ENCODE measurements at regions not wholly inside any gene's neighbourhood (a gene's known extent, or its start where the extent isn't known, plus 50 kb on each side); places are given as distances from the start of the nearest gene placed in this dataset.

GRCh38 chr5:21063146-21063545, 1075.1 kb upstream of the CDH18 start:
- TF ChIP-seq POLR2AphosphoS5 (IDR thresholded peaks at IDR 0.05; ENCODE audit: insufficient read depth, low read depth, low read length) (no peak), CTCF (IDR thresholded peaks at IDR 0.05; ENCODE audit: extremely low read depth in 1 of 2, insufficient read depth in 1 of 2, low read depth in 1 of 2, low read length in 2 of 2) (no peak), POLR2A (IDR thresholded peaks at IDR 0.05; ENCODE audit: low read depth, low read length) (no peak), JUN (IDR thresholded peaks at IDR 0.05; ENCODE audit: borderline replicate concordance, insufficient read depth, insufficient read length, low read depth) (no peak), GATA2 (IDR thresholded peaks at IDR 0.05; ENCODE audit: insufficient read depth, insufficient read length, low read depth, low read length) (no peak), EZH2 (IDR thresholded peaks at IDR 0.05; ENCODE audit: borderline replicate concordance, low read depth, low read length, severe bottlenecking) (no peak), MYC (IDR thresholded peaks at IDR 0.05; ENCODE audit: low read depth, low read length) (no peak), MAX (IDR thresholded peaks at IDR 0.05; ENCODE audit: insufficient read depth, insufficient read length) (no peak), FOS (IDR thresholded peaks at IDR 0.05; ENCODE audit: borderline replicate concordance, insufficient read depth, low read length) (no peak)

All from endothelial cell of umbilical vein (primary cell).